ENCODE measurements at regions not wholly inside any gene's neighbourhood (a gene's known extent, or its start where the extent isn't known, plus 50 kb on each side); places are given as distances from the start of the nearest gene placed in this dataset.

- TF ChIP-seq CTCF (IDR thresholded peaks at IDR 0.05; ENCODE audit: low read length): no peak
- TF ChIP-seq EZH2 (optimal IDR thresholded peaks at IDR 0.05; ENCODE audit: low read depth, low read length): no peak
- TF ChIP-seq EZH2phosphoT487 (IDR thresholded peaks at IDR 0.05; ENCODE audit: low read length): no peak
Measured at GRCh38 chr15:62992302-62992701, 50.2 kb upstream of the TPM1 start.

Measured in MM.1S (cell line).